ENCODE measurements at regions not wholly inside any gene's neighbourhood (a gene's known extent, or its start where the extent isn't known, plus 50 kb on each side); places are given as distances from the start of the nearest gene placed in this dataset.
"Not testable (repeated sequence)": the region's sequence is repeated elsewhere in the genome, so short reads cannot be mapped to it uniquely, and the experiment has no call there.

GRCh38 chr2:208939852-208940251, 484.0 kb upstream of the MAP2 start:
- DNase-seq: no peak

- no peak for DNase-seq
Observed at GRCh38 chr2:208945719-208946256, 478.1 kb upstream of the MAP2 start.

GRCh38 chr2:208948073-208948472, 475.8 kb upstream of the MAP2 start:
- DNase-seq: no peak

- DNase-seq: no peak
Observed at GRCh38 chr2:208970070-208970469, 453.8 kb upstream of the MAP2 start.

GRCh38 chr2:208977582-208977981, 446.3 kb upstream of the MAP2 start:
- no peak for DNase-seq

- no peak for DNase-seq
Observed at GRCh38 chr2:208978946-208979345, 444.9 kb upstream of the MAP2 start.

- no peak for DNase-seq
Observed at GRCh38 chr2:208980321-208980720, 443.5 kb upstream of the MAP2 start.

- no peak for DNase-seq
Observed at GRCh38 chr2:208982831-208983230, 441.0 kb upstream of the MAP2 start.

GRCh38 chr2:208983486-208983885, 440.4 kb upstream of the MAP2 start:
- no peak for DNase-seq

- no peak for DNase-seq
Observed at GRCh38 chr2:208984376-208985090, 439.3 kb upstream of the MAP2 start.

- no peak for DNase-seq
Observed at GRCh38 chr2:208985644-208986043, 438.2 kb upstream of the MAP2 start.

- no peak for DNase-seq
Observed at GRCh38 chr2:208990716-208991115, 433.1 kb upstream of the MAP2 start.

- DNase-seq: no peak
Observed at GRCh38 chr2:208999911-209000310, 423.9 kb upstream of the MAP2 start.

- DNase-seq: no peak
Observed at GRCh38 chr2:209002054-209002453, 421.8 kb upstream of the MAP2 start.

GRCh38 chr2:209005371-209005770, 418.5 kb upstream of the MAP2 start:
- no peak for DNase-seq

GRCh38 chr2:209008636-209009287, 415.1 kb upstream of the MAP2 start:
- DNase-seq: no peak

- not testable (repeated sequence) for DNase-seq
Observed at GRCh38 chr2:209018633-209019032, 405.2 kb upstream of the MAP2 start.

- DNase-seq: no peak
Observed at GRCh38 chr2:209029249-209029648, 394.6 kb upstream of the MAP2 start.

- no peak for DNase-seq
Observed at GRCh38 chr2:209044307-209044706, 379.5 kb upstream of the MAP2 start.

- DNase-seq: no peak
Observed at GRCh38 chr2:209046163-209046562, 377.7 kb upstream of the MAP2 start.

GRCh38 chr2:209049608-209050007, 374.2 kb upstream of the MAP2 start:
- no peak for DNase-seq

GRCh38 chr2:209062210-209062609, 361.6 kb upstream of the MAP2 start:
- no peak for DNase-seq

GRCh38 chr2:209070262-209070661, 353.6 kb upstream of the MAP2 start:
- DNase-seq: no peak

GRCh38 chr2:209073151-209073550, 350.7 kb upstream of the MAP2 start:
- no peak for DNase-seq

GRCh38 chr2:209074711-209075110, 349.1 kb upstream of the MAP2 start:
- DNase-seq: no peak

Data from stimulated activated CD4-positive, alpha-beta T cell treated with anti-CD3 and anti-CD28 coated beads, Interleukin-15, amount 100 ng/mL, for 24 hours (primary cell).